SK-N-SH treated with all-trans-retinoic acid at 6 μM for 48 hours (cell line): ENCODE measurements at regions not wholly inside any gene's neighbourhood (a gene's known extent, or its start where the extent isn't known, plus 50 kb on each side); places are given as distances from the start of the nearest gene placed in this dataset.
"Not testable (repeated sequence)": the region's sequence is repeated elsewhere in the genome, so short reads cannot be mapped to it uniquely, and the experiment has no call there.

Source experiments
- BACH2 ChIP-seq: fragments of 250-450 bp; sonication (Bioruptor Pico); IDR thresholded peaks from 2 replicates; pipeline ENCODE4 v1.9.0; 2021; ENCODE audit warnings: mild to moderate bottlenecking, borderline replicate concordance
- ISL1 ChIP-seq: fragments of 250-450 bp; sonication (Bioruptor Pico); IDR thresholded peaks from 2 replicates; pipeline ENCODE4 v2.1.2; 2022; ENCODE audit warnings: mild to moderate bottlenecking, moderate library complexity

GRCh38 chr7:51409934-51410333, 93.3 kb upstream of the COBL start:
- not testable (repeated sequence) for TF ChIP-seq ISL1; BACH2 (CRISPR knock-in tag)
